ENCODE measurements at regions not wholly inside any gene's neighbourhood (a gene's known extent, or its start where the extent isn't known, plus 50 kb on each side); places are given as distances from the start of the nearest gene placed in this dataset.

DNA sequence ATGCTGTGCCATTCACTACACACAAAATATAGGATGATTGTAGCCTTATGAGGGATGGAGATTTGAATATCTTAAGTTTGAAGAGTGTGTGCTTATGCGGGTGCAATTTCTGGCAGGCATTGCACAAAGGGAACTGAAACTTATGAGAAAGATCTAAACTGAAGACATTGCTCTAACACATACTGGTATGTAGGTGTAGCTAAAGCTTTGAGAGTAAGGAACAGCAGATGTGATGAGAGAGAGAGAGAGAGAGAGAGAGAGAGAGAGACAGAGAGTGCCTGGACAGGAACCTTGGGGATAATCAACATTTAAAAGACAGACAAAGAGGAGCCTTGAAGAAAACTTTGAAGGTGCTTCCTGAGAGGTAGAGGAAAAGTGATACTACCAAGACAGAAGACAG lies 379.7 kb downstream of the SPRY1 start:
- DNase-seq, result no peak

DNA sequence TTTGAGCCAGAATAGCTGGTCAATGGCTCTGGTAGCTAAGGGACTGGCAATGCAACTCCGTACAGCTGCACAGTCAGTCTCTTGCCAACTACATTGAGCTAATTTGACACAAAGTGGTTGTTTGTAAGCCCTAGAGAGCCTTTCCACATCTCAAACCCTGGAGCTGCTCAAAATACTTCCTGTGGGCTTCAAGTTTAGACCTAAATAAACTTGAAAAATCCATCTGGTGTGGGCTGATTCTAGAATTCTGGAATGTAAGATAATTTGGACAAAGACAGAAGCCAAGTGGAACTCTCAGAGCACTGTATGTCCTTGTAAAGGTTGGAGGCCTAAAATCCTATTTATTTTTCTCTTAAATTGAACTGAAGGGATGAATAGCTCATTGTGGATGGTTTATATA lies 380.8 kb downstream of the SPRY1 start:
- peak; percentile 15 for DNase-seq

DNA sequence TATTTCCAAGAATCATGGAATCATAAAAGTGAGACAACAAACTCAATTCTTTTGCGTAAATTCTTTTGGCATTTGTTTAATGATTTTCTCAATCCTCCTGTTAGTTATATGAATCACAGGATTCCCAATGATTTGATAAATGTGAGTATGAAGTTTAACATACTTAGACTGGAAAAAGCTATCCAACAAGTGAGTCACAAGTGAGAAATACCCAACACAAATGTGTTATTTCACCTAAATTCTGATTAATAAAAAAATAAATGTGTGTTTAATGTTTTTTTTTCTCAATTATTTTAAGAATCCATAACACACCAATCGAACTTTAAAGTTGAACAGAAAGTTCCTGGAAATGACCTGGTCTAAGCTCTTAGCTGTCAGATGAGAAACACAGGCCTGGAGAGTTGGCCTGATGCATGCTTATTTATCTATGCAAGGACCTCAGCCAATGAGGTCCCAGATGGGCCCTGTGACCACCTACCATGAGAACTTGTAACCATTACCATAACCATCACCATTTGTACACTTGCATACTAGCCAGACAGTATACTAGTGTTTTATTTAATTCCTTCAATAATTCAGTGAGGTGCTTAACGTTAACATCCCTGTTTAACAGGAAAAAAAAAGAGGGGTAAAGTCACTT lies 386.7 kb downstream of the SPRY1 start:
- no peak for DNase-seq

DNA sequence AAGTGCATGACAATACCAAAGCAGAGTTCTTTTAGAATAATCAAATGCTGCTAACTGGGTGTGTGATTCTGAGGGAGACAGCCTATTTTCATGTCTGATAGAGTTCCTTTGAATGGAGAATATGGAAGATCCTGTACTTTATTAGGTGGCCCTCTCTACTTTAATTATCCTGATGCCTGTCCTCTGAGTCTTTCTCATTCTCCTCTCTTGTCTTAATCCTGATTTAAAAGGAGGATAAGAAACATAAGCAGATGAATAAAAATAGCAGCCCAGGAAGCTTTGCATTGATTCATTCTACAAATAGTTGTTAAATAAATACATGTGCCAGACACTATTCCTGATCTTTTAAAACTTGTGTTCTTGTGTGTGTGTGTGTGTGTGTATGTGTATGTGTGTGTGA lies 387.3 kb downstream of the SPRY1 start:
- no peak for DNase-seq

DNA sequence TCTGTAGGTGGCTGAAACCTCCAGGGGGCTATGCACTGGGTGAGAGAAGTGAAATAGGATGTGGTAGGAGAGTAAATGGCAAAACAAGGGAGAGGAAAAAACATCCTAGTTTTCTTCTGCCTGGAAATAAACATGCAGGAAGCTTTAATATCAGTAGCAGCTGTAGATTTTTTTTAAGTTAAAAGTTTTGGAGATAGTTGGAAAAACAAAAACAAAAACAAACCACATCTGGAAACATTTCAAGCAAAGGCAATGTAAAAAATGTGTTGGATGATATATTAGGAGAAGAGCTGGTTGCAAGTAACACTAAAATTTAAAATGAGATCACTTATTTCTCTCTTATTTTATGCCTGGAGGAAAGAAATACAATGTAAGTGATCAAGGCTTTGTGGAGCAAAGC lies 388.0 kb downstream of the SPRY1 start:
- no peak for DNase-seq

DNA sequence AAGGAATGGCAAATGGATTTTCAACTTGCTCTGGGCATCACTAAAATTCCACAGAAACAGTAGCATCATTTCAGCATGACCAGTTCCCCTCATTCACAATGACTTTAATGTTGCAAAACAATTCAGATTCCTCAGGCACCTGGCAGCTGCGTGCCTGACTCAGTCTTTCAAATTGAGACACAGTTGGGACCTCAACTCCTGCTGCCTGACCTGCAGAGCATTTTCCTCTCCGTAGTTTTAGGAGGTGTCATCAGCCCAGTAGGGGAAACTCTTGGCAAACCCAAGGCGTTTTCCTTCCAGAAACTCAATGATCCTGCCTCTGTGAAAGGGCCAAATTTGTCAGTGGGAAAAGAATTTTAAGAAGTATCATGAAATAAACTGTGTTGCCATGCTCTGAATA lies 388.9 kb downstream of the SPRY1 start:
- no peak for DNase-seq

DNA sequence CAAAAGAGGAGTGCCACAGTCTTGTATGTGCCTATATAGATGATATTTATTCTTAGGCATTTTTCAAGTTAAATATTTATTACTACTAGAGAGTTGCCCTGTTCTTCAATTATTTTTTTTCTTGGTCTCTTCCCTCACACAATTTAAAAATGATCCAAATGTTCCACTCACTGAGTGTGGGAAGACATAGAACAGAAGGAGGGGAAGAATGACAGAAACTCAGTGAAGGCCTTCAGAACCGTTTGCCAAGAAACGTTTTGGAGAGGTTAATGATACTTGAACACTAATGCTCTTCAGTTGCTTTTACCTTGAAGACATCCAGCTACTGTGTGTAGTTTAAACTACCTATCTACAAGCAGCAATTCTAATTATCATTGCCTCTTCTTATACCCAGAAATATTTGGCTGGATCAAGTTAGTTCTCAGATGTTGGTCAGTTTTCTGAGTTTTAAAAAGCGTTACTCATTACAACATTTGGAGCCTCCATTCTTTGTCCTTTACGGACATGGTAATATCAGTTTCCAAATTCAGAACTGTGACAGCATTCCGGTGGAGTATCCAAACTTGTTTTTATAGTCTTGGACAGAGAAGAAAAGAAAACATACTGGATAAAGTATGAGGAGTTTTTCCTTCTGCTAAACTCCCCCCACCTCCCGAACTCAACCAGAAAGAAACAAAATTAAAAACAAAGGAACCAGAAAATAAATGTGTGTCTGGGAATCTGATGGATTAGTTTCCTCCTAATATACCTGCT lies 389.7 kb downstream of the SPRY1 start:
- peak; percentile 10 for DNase-seq

DNA sequence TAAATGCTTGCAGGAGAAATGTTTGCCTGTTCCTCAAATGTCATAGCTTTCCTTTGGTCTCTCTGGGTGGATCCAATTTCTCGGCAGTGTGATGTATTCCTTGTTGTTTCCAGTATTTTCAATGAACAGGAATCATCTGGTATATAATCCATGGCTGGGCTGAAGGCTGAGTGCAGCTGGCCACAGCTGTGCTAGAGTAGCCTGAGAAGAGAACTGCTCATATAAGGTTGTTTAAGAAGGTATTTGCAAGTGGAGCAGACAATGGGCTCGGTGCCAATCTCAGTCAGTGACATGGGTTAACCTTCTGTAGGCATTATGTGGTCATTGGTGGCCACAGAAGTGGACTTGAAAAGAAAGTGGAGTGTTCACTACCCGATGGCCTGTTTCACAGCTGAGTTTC lies 390.3 kb downstream of the SPRY1 start:
- peak; percentile 42 for DNase-seq

DNA sequence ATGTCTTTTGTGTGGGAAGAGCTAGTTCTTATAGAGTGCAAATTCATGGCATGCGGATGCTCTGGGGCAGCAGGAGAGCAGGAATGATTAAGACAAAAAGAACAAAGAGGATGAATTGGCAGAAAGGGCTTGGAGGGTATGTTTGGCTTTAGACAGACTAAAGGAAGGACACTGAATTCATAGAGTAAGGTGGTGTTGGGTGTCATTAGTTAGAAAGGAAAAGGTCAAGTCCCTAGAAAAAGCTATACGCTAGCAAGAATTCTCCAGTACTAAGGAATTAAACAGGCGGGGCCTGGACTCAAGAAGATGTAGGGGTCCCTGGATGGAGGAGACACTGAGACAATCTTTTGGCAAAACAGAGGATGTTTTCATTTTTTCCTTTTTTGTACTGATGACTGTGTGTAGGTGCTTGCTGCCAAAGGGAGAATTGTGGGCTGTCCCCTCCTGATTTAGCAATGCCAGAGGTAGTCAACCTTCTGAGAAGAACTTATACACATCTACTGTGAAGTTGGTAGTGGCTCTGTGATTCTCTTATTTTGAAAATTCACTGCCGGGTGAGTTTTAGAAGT lies 391.0 kb downstream of the SPRY1 start:
- DNase-seq, result no peak

DNA sequence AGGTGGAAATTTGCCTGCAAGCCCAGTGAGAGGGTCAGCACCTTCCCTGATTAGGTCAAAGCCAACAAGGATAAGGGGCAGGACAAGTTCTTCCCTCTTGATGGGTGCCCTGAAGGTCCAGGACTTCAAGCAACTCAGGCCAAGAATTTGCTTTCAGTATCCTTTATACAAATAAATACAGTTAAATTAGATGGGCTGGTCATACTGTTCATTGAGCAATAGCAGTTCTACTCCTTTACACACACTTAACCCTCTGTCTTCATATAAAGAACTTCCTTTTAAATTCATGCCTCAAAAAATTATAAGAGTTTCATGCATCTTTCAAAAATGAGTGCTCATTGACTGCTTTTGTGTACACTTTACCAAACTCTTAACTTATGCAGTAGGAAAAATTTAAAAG lies 392.0 kb downstream of the SPRY1 start:
- DNase-seq, result no peak

DNA sequence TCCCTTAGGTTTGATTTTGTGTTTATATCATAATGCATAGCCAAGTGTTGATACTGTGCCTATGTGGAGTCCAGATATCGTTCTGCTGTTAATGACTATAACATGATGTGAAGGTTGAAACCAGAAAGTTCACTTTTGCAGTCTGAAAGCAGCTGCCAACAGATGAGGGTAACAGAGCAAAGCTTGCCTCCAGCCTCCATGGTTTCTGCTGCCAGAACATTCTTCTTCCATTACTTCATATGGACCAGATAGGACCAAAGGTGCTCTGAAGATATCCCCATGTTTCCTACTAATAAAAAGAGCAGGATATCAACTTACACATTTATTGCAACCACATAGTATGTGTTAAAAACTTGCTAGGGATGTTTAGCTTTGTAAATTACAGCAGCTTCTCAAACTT lies 394.1 kb downstream of the SPRY1 start:
- no peak for DNase-seq

DNA sequence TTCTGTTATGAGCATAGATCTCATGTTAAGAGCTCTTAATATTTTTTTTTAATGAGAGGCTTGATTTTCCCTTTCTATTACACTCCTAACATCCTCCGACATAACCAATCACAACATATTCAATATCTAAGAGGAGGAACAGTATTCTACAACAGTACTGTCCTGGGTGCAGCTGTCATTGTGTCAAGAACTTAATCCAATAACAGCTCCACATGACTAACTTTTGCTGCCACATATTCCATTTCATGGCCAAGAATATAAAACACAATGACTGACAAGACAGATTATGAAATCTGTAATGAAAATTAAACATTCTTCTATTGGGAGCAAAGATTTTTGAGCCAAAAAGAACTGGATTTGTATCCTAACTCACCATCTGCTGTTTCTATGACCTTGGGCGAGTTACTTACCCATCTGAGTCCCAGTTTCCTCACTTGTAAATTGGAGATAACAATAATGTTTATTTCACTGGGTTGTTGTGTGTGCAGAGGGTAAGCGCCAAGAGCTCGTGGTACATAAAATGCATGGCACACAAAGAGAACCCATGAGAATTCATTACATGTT lies 405.6 kb downstream of the SPRY1 start:
- no peak for DNase-seq

DNA sequence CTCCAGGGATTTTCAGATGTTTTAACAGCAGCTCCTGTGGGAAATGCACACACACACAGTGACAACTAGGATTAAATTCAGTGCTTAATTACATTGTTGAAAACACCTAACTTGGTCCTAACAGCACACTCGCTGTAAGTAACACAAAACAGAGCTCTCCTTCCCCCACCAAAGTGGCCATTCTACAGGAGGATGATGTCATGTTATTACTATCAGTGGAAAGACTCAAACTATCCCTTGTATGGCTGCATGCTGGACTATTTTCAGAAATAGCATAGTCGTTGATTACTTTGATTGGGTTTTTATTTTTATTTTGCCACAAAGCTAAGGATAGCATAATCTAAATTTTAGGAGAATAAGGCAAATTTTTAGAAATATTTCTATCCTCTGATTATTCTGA lies 406.3 kb downstream of the SPRY1 start:
- DNase-seq, result no peak

DNA sequence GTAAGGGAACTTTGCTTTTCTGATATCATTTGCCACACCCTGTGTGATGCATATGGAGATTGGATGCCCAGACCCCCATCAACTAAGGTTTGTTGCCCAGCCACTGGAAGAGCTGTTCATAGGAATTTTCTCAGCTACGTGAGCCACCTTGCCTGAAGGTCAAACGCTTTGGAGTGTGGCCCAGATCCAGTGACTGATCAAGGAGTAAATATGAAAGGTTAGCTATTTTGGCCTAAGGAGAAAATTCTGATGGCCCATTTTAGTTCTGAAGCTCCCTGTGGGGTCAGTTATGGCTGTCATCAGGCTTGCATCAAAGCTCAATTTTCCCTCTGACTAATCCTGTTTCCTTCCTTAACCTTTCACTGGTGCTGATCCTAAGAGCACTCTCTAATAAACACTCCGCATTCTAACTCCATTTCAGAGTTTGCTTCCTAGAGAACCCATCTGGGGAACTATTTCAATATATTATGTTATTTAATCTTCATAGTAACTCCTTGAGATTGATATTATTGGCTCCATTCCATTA lies 407.7 kb downstream of the SPRY1 start:
- no peak for DNase-seq

DNA sequence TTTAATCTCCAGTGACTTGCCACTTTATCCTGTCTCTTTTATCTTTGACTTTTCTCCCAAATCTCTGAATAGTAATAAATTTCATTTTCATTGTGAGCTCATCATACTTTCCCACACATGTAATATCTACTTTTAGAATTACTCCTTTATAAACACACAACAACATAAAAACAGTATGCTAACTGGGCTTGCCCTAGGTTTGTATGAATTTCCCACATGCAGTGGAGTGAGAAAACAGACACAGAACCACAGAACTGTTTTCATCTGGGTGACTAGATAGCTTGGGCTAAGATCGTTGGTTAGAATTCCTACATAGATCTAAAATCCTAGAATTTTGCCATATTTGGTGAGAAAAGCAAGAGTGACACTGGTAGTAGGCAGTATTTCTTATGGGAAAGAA lies 409.5 kb downstream of the SPRY1 start:
- no peak for DNase-seq

DNA sequence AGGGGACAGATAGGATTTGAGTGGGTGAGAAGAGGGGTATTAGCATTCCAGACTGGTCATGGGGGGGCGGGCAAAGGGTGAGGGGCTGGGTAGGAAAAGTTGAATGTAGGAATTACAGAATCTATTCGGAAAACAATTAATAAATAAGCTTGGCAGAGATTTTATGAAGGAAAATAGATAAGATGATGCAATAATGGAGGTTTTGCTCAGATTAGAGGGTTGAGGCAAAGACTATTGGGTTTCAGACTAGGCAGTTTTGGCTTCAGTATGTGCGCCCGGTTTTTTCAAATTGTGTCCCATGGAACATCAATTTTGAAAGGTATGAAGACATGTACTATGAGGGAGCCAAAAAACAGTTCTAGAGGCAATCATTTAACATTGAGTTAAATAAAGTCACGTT lies 410.6 kb downstream of the SPRY1 start:
- DNase-seq, result no peak

DNA sequence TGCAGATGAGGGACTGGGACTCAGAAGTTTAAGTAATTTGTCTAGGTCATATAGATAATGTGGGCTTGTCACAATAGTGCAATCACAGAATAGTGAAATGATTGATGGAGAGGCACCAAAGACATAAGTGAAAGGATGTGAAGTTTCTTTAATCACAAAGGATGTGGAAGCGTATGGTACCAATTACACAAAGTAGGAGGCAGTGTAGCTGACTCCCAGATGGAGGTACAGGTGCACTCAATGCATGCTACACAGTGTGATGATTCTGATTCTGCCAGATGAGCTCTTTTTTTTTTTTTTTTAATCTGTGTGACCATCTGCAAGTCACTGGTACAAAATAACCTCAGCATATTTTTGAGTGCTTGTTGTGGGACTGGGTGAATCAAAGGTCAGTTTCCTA lies 411.3 kb downstream of the SPRY1 start:
- DNase-seq, result no peak

DNA sequence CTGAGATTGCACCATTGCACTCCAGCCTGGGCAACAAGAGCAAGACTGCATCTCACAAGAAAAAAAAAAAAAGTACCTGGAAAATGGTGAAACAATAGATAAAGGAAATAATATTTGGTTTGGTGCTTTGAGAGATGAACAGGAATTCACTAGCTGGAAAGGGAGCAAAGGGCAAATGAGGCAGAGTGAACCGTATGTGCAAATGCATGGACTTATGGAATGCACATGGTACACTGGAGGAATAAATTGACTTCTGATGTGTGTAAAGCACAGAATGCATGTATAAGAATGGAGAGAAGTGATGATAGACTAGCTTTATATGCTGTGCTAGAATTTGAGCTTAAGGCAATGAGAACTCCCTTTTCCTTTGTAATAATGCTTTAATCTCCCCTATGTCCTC lies 413.3 kb downstream of the SPRY1 start:
- no peak for DNase-seq

DNA sequence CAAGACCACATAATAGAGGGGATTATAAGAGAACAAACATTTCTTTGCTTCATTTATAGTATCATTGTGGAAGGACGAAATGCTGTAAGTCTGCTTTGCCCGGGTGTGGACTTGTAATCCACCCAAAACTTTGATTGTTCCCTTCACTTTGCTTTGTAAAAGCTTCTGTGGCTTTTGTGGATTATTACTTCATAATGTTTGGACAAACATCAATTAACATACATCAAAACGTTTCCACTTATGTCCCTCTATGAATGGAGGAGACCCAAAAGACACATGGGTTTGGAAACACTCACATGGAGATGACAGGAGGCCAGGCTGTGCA lies 415.4 kb downstream of the SPRY1 start:
- DNase-seq, result no peak

DNA sequence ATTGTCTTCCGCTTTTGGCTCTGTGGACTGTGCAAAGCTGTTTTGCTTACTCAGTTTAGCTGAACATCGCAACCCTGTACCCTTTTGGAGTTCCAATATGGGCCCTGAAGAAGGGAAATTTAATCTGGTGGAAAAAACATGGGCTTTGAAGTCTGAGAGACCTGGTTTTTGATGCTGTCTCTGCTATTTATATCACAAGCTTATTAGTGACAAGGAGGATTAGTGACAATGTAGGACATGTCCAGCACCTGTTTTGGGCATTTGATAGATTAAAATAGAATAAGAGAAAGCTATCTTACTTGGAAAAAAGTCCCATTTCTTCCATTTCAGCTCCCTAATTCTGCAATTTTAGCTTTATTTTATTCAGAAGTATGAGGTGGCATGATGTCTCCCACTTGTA lies 417.3 kb downstream of the SPRY1 start:
- DNase-seq, result no peak

DNA sequence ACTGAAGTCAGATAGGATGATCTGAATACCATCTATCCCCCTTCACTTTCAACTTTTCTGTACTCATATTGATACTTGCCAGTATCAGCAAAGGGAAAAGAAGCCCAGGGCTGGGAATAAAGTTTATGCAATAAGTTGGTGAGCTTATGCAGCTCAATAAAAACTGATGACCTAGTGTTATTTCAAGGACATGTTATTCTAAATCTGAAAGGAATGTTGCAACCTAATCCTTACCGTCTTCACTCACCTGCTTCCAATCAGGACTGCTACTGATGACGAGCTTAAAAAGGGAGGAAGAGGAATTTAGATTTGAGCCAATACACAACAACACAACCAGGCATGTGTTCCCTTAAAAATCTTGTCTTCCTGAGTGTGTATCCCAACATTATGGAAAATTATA lies 419.9 kb downstream of the SPRY1 start:
- no peak for DNase-seq

DNA sequence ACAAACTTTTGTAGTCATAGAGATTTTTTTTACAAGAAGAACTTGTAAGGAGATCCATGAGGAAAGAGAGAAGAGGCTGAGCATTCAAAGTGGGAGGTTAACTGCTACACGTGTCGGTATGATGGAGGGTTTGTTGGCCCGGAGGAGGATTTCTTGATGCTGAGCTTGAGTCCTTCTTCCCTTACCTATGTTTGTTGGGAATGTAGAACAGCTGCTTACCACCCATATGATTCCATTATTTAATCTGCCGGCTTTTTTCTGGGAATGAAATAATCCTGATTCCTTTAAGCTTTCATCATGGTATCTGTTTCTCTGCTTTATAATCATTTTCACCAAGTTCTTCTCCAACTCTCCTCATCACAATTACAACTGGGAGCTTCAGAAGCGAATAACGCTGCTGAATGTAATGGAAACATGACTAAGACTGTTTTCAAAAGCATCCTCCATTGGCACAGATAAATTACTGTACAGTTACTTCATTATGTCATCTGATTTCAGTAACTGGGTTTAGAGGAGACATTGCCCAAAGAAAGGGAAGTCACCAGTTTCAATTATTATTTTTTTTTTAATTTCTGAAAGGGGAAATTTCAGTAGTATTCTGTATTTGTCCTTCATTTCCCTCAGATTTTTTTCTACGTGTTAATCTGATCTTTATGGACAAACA lies 420.6 kb downstream of the SPRY1 start:
- DNase-seq, result no peak

DNA sequence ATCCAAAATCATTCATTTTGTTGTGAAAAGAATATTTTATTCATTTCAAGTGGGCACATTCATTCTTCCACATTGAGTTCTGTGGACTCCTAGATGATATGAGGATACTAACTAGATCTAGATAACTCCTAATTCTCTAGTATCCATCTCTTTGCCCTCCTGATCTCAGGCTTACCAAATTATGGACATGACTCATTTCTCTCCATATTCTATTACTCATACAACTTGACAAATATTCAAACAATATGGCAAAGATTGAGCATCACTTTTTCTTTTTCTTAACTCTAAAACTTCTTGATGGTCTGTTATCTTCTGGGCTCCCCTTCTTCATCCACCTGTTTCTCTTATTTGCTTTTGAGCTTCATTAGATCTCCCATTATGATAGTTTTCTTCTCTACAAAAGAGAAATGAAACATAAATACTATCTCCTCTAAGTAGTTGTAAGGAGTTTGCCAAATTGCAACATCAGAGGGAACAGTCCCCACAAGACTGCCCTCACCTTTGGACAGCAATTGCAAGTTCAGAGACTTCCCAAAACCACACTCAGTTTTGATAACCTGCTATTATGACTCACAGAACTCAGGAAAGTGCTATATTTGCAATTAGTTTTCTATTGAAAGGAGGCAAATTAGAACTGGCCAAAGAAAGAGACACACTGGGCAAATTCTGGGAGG lies 422.9 kb downstream of the SPRY1 start:
- DNase-seq, result no peak
